ENCODE measurements at regions not wholly inside any gene's neighbourhood (a gene's known extent, or its start where the extent isn't known, plus 50 kb on each side); places are given as distances from the start of the nearest gene placed in this dataset.

GRCh38 chr11:131246663-131247062, 123.8 kb upstream of the NTM start:
- Mint-ChIP-seq H3K4me1 (no peaks in the 10 kb centered on the region), H3K9me3 (peaks cover 0 to 7% (median 3%) of the 10 kb centered on the region in 11 donors), H3K36me3 (no peaks in the 10 kb centered on the region), H3K27me3 (peaks cover 20 to 47% (median 28%) of the 10 kb centered on the region in 5 donors), H3K4me3 (no peak overlapping the region), H3K27ac (no peak overlapping the region)
- intact Hi-C loops (cut with micrococcal nuclease): loop anchor here in 1 of 2 donors (5.0 kb wide), 1 partner anchor 426 kb away; no protein-coding TSS in a partner anchor
- Histone ChIP-seq H3K9me3 (ENCODE audit: control insufficient read depth in 2 of 3, low read length in 3 of 3) (no peaks in the 10 kb centered on the region), H3K27me3 (ENCODE audit: control insufficient read depth in 2 of 2, insufficient read depth in 2 of 2, low read length in 2 of 2) (no peaks in the 10 kb centered on the region), H3K27ac (ENCODE audit: low read depth, low read length) (no peak overlapping the region), H3K4me1 (ENCODE audit: control insufficient read depth in 2 of 2, insufficient read depth in 2 of 2, low read length in 2 of 2) (no peaks in the 10 kb centered on the region), H3K36me3 (ENCODE audit: control insufficient read depth in 2 of 3, insufficient read depth in 3 of 3, low read length in 3 of 3) (no peaks in the 10 kb centered on the region), H3K4me3 (ENCODE audit: low read length) (no peak overlapping the region)
- CTCF ChIA-PET: no interaction called here
- DNase-seq (no peak), ATAC-seq (no peak)
- POLR2A ChIA-PET: no interaction called here

DNA sequence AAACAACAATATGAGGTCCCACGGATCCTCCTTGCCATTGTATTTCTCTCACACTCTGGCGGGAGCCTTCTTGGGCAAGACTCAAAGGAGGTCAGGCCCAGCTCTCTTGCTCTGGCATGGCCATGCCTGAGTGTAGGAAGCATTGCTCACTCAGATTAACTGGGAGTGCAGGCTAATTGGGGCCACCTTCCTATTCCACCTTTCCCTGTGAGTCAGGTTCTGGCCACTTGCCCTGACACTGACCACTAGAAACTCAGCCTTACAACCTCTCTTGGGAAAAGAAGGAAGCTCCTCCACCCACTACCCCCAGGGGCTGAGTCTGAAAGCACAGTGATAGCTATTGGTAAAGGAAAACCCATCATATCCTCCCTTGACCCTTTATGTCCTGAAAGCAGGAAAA, 121.8 kb upstream of the NTM start:
- ChIA-PET CTCF (no interaction called here), POLR2A (no interaction called here)
- Histone ChIP-seq H3K36me3 (ENCODE audit: control insufficient read depth in 2 of 3, insufficient read depth in 3 of 3, low read length in 3 of 3) (no peaks in the 10 kb centered on the region), H3K27ac (ENCODE audit: low read depth, low read length) (no peak overlapping the region), H3K4me3 (ENCODE audit: low read length) (no peak overlapping the region), H3K27me3 (ENCODE audit: control insufficient read depth in 2 of 2, insufficient read depth in 2 of 2, low read length in 2 of 2) (no peaks in the 10 kb centered on the region), H3K4me1 (ENCODE audit: control insufficient read depth in 2 of 2, insufficient read depth in 2 of 2, low read length in 2 of 2) (no peaks in the 10 kb centered on the region), H3K9me3 (ENCODE audit: control insufficient read depth in 2 of 3, low read length in 3 of 3) (no peaks in the 10 kb centered on the region)
- Mint-ChIP-seq H3K4me1 (no peaks in the 10 kb centered on the region), H3K27ac (no peak overlapping the region), H3K4me3 (no peak overlapping the region), H3K36me3 (no peaks in the 10 kb centered on the region), H3K9me3 (peaks cover 0 to 7% (median 3%) of the 10 kb centered on the region in 11 donors), H3K27me3 (peaks cover 21 to 43% (median 26%) of the 10 kb centered on the region in 5 donors)
- DNase-seq (no peak), ATAC-seq (no peak)
- intact Hi-C loops (cut with micrococcal nuclease): loop anchor here in 1 of 2 donors (5.0 kb wide), 1 partner anchor 424 kb away; no protein-coding TSS in a partner anchor

GRCh38 chr11:131253142-131253655, 117.2 kb upstream of the NTM start:
- Mint-ChIP-seq H3K4me3 (no peak overlapping the region), H3K27ac (no peak overlapping the region), H3K9me3 (peaks cover 0 to 10% (median 1%) of the 10 kb centered on the region in 11 donors), H3K4me1 (no peaks in the 10 kb centered on the region), H3K27me3 (peaks cover 6 to 34% (median 18%) of the 10 kb centered on the region in 5 donors), H3K36me3 (no peaks in the 10 kb centered on the region)
- intact Hi-C loops (cut with micrococcal nuclease): no loop called here
- DNase-seq: no peak
- H3K27ac ChIP-seq (ENCODE audit: low read depth, low read length): no peak overlapping the region
- ATAC-seq: no peak
- no peaks in the 10 kb centered on the region for H3K27me3 ChIP-seq (ENCODE audit: control insufficient read depth in 2 of 2, insufficient read depth in 2 of 2, low read length in 2 of 2)
- ChIA-PET POLR2A (no interaction called here), CTCF (no interaction called here)
- H3K4me3 ChIP-seq (ENCODE audit: low read length): no peak overlapping the region
- no peaks in the 10 kb centered on the region for H3K4me1 ChIP-seq (ENCODE audit: control insufficient read depth in 2 of 2, insufficient read depth in 2 of 2, low read length in 2 of 2)
- H3K9me3 ChIP-seq (ENCODE audit: control insufficient read depth in 2 of 3, low read length in 3 of 3): no peaks in the 10 kb centered on the region
- no peaks in the 10 kb centered on the region for H3K36me3 ChIP-seq (ENCODE audit: control insufficient read depth in 2 of 3, insufficient read depth in 3 of 3, low read length in 3 of 3)

- intact Hi-C loops (cut with micrococcal nuclease): no loop called here
- Mint-ChIP-seq H3K4me1 (no peaks in the 10 kb centered on the region), H3K4me3 (no peak overlapping the region), H3K27ac (no peak overlapping the region), H3K36me3 (no peaks in the 10 kb centered on the region), H3K9me3 (peaks cover 0 to 10% (median 1%) of the 10 kb centered on the region in 11 donors), H3K27me3 (peaks cover 6 to 34% (median 23%) of the 10 kb centered on the region in 5 donors)
- Histone ChIP-seq H3K9me3 (ENCODE audit: control insufficient read depth in 2 of 3, low read length in 3 of 3) (no peaks in the 10 kb centered on the region), H3K36me3 (ENCODE audit: control insufficient read depth in 2 of 3, insufficient read depth in 3 of 3, low read length in 3 of 3) (no peaks in the 10 kb centered on the region), H3K4me1 (ENCODE audit: control insufficient read depth in 2 of 2, insufficient read depth in 2 of 2, low read length in 2 of 2) (no peaks in the 10 kb centered on the region), H3K27ac (ENCODE audit: low read depth, low read length) (no peak overlapping the region), H3K4me3 (ENCODE audit: low read length) (no peak overlapping the region), H3K27me3 (ENCODE audit: control insufficient read depth in 2 of 2, insufficient read depth in 2 of 2, low read length in 2 of 2) (no peaks in the 10 kb centered on the region)
- ATAC-seq (no peak), DNase-seq (no peak)
- POLR2A ChIA-PET: no interaction called here
- CTCF ChIA-PET: no interaction called here
Measured at GRCh38 chr11:131253656-131254151, 116.7 kb upstream of the NTM start.

GRCh38 chr11:131254254-131254653, 116.2 kb upstream of the NTM start:
- DNase-seq (no peak), ATAC-seq (no peak)
- POLR2A ChIA-PET: no interaction called here
- no peak overlapping the region for H3K27ac ChIP-seq (ENCODE audit: low read depth, low read length)
- CTCF ChIA-PET: no interaction called here
- intact Hi-C loops (cut with micrococcal nuclease): no loop called here
- H3K36me3 Mint-ChIP-seq: no peaks in the 10 kb centered on the region
- no peaks in the 10 kb centered on the region for H3K9me3 ChIP-seq (ENCODE audit: control insufficient read depth in 2 of 3, low read length in 3 of 3)
- H3K27me3 Mint-ChIP-seq: peaks cover 3 to 39% (median 27%) of the 10 kb centered on the region in 5 donors
- no peaks in the 10 kb centered on the region for H3K4me1 Mint-ChIP-seq
- H3K27me3 ChIP-seq (ENCODE audit: control insufficient read depth in 2 of 2, insufficient read depth in 2 of 2, low read length in 2 of 2): no peaks in the 10 kb centered on the region
- H3K9me3 Mint-ChIP-seq: peaks cover 0 to 12% (median 1%) of the 10 kb centered on the region in 11 donors
- no peak overlapping the region for H3K27ac Mint-ChIP-seq
- no peaks in the 10 kb centered on the region for H3K36me3 ChIP-seq (ENCODE audit: control insufficient read depth in 2 of 3, insufficient read depth in 3 of 3, low read length in 3 of 3)
- no peak overlapping the region for H3K4me3 ChIP-seq (ENCODE audit: low read length)
- H3K4me1 ChIP-seq (ENCODE audit: control insufficient read depth in 2 of 2, insufficient read depth in 2 of 2, low read length in 2 of 2): no peaks in the 10 kb centered on the region
- H3K4me3 Mint-ChIP-seq: no peak overlapping the region

- DNase-seq (no peak), ATAC-seq (no peak)
- no peak overlapping the region for H3K4me3 ChIP-seq (ENCODE audit: low read length)
- H3K9me3 Mint-ChIP-seq: peaks cover 2 to 17% (median 14%) of the 10 kb centered on the region in 11 donors
- peaks cover 0 to 21% (median 4%) of the 10 kb centered on the region in 5 donors for H3K27me3 Mint-ChIP-seq
- ChIA-PET CTCF (no interaction called here), POLR2A (no interaction called here)
- no peaks in the 10 kb centered on the region for H3K27me3 ChIP-seq (ENCODE audit: control insufficient read depth in 2 of 2, insufficient read depth in 2 of 2, low read length in 2 of 2)
- H3K36me3 Mint-ChIP-seq: peaks cover 0 to 4% (median 0%) of the 10 kb centered on the region in 5 donors
- H3K9me3 ChIP-seq (ENCODE audit: control insufficient read depth in 2 of 3, low read length in 3 of 3): no peaks in the 10 kb centered on the region
- no peaks in the 10 kb centered on the region for H3K4me1 ChIP-seq (ENCODE audit: control insufficient read depth in 2 of 2, insufficient read depth in 2 of 2, low read length in 2 of 2)
- intact Hi-C loops (cut with micrococcal nuclease): no loop called here
- H3K4me3 Mint-ChIP-seq: no peak overlapping the region
- H3K27ac ChIP-seq (ENCODE audit: low read depth, low read length): no peak overlapping the region
- H3K27ac Mint-ChIP-seq: no peak overlapping the region
- no peaks in the 10 kb centered on the region for H3K4me1 Mint-ChIP-seq
- H3K36me3 ChIP-seq (ENCODE audit: control insufficient read depth in 2 of 3, insufficient read depth in 3 of 3, low read length in 3 of 3): no peaks in the 10 kb centered on the region
Measured at GRCh38 chr11:131274233-131274632, 96.2 kb upstream of the NTM start.

DNA sequence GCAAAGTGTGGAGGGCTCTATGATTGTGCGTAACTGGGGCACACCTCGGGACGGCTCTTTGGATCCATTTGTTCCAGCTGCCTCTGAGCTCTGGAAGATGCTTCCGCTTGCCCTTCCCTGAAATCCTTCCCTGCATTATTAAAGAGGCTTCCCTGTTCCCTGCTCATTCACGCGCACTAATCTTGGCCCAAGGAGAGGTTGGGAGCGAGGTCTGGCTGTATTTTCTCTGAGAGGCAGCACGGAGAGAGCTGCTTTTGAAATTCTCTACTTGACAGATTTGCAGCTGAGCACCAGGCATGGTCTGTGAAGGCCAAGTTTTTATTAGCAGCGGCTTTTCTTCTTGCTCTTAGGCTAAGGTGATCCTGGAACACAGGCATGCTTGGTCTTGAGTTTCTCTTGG, 94.8 kb upstream of the NTM start:
- Mint-ChIP-seq H3K36me3 (peaks cover 0 to 2% (median 0%) of the 10 kb centered on the region in 5 donors), H3K27ac (no peak overlapping the region), H3K9me3 (peaks cover 2 to 15% (median 9%) of the 10 kb centered on the region in 11 donors), H3K4me3 (no peak overlapping the region), H3K4me1 (no peaks in the 10 kb centered on the region), H3K27me3 (peaks cover 0 to 18% (median 4%) of the 10 kb centered on the region in 5 donors)
- Histone ChIP-seq H3K4me3 (ENCODE audit: low read length) (no peak overlapping the region), H3K9me3 (ENCODE audit: control insufficient read depth in 2 of 3, low read length in 3 of 3) (no peaks in the 10 kb centered on the region), H3K4me1 (ENCODE audit: control insufficient read depth in 2 of 2, insufficient read depth in 2 of 2, low read length in 2 of 2) (no peaks in the 10 kb centered on the region), H3K27ac (ENCODE audit: low read depth, low read length) (no peak overlapping the region), H3K27me3 (ENCODE audit: control insufficient read depth in 2 of 2, insufficient read depth in 2 of 2, low read length in 2 of 2) (no peaks in the 10 kb centered on the region), H3K36me3 (ENCODE audit: control insufficient read depth in 2 of 3, insufficient read depth in 3 of 3, low read length in 3 of 3) (no peaks in the 10 kb centered on the region)
- ATAC-seq: no peak
- POLR2A ChIA-PET: no interaction called here
- intact Hi-C loops (cut with micrococcal nuclease): no loop called here
- no peak for DNase-seq
- CTCF ChIA-PET: no interaction called here

All from naive thymus-derived CD4-positive, alpha-beta T cell (primary cell).